ENCODE measurements at regions not wholly inside any gene's neighbourhood (a gene's known extent, or its start where the extent isn't known, plus 50 kb on each side); places are given as distances from the start of the nearest gene placed in this dataset.
A peak's percentile ranks its signal among the peaks of the same experiment; 100 is the strongest.

- Histone ChIP-seq H3K27ac (ENCODE audit: low read length in 2 of 2) (no peak overlapping the region), H3K4me3 (ENCODE audit: control extremely low read depth in 1 of 5, extremely low read depth in 1 of 5, insufficient read depth in 1 of 5, low read depth in 2 of 5, low read length in 4 of 5) (no peak overlapping the region), H3K79me2 (ENCODE audit: control insufficient read depth, insufficient read depth, low read length) (no peaks in the 10 kb centered on the region), H3K9ac (ENCODE audit: low read length) (no peak overlapping the region), H3K4me1 (ENCODE audit: control insufficient read depth in 2 of 2, insufficient read depth in 2 of 2, low read length in 2 of 2) (peaks cover 2 to 5% of the 10 kb centered on the region in 2 donors), H3K9me3 (ENCODE audit: control extremely low read depth in 1 of 3, control insufficient read depth in 2 of 3, insufficient read depth in 1 of 3, low read length in 2 of 3) (peaks cover 0 to 3% (median 0%) of the 10 kb centered on the region in 3 donors), H3K4me2 (replicated peaks; ENCODE audit: low read depth, low read length, poor library complexity, severe bottlenecking) (no peak overlapping the region), H3K36me3 (replicated peaks in 1 of 2; ENCODE audit: control extremely low read depth in 1 of 2, control insufficient read depth in 1 of 2, extremely low read depth in 1 of 2, insufficient read depth in 2 of 2, low read length in 1 of 2) (no peaks in the 10 kb centered on the region), H4K20me1 (ENCODE audit: control insufficient read depth, insufficient read depth, low read length, poor library complexity, severe bottlenecking) (no peaks in the 10 kb centered on the region), H3K27me3 (replicated peaks in 1 of 4; ENCODE audit: control extremely low read depth in 1 of 4, control insufficient read depth in 3 of 4, insufficient read depth in 4 of 4, low read length in 3 of 4) (peaks cover 0 to 26% (median 15%) of the 10 kb centered on the region in 4 experiments), H2AFZ (ENCODE audit: insufficient read depth, low read depth, low read length, poor library complexity, severe bottlenecking) (peak overlapping the region; percentile 17)
- ATAC-seq (ENCODE audit: low read depth), result no peak
- 29% methylated on average over 18 of the region's 21 CpGs for WGBS (ENCODE audit: insufficient coverage)
- H3K4me1 Mint-ChIP-seq, result no peaks in the 10 kb centered on the region
- TF ChIP-seq CTCF (IDR thresholded peaks at IDR 0.05) (no peak), EZH2 (IDR thresholded peaks at IDR 0.05; ENCODE audit: borderline replicate concordance, insufficient read depth, low read depth, low read length, poor library complexity, severe bottlenecking) (no peak)
- H3K9me3 Mint-ChIP-seq (ENCODE audit: insufficient read depth), result no peaks in the 10 kb centered on the region
- peaks cover 39% of the 10 kb centered on the region for H3K27me3 Mint-ChIP-seq
- ChIA-PET CTCF (interaction anchor here (0.9 to 2.0 kb wide), 2 partner anchors 106 to 683 kb away, joined by 3 to 5 read pairs; no protein-coding TSS in a partner anchor), POLR2A (no interaction called here)
- H3K4me3 Mint-ChIP-seq, result no peak overlapping the region
- no peak overlapping the region for H3K27ac Mint-ChIP-seq
- no peak for DNase-seq
- intact Hi-C loops (cut with micrococcal nuclease), result no loop called here
Observed at GRCh38 chr20:19889011-19889953, 127.9 kb upstream of the NAA20 start.
